NCI-H524 (cell line): ENCODE measurements at regions not wholly inside any gene's neighbourhood (a gene's known extent, or its start where the extent isn't known, plus 50 kb on each side); places are given as distances from the start of the nearest gene placed in this dataset.
"Not testable (repeated sequence)": the region's sequence is repeated elsewhere in the genome, so short reads cannot be mapped to it uniquely, and the experiment has no call there.

Experiments used
- DNase-seq, 2 experiments: peaks; one replicate each; lab custom pipeline; 2025; lab: John Stamatoyannopoulos, UW

- no peak for DNase-seq
These were observed 79.1 kb upstream of the ALX4 start for GRCh38 chr11:44388828-44389657.

- DNase-seq, result no peak
These were observed 80.1 kb upstream of the ALX4 start for GRCh38 chr11:44389963-44390605.

GRCh38 chr11:44391004-44391403 lies 81.1 kb upstream of the ALX4 start:
- DNase-seq, result not testable (repeated sequence)

- not testable (repeated sequence) for DNase-seq
These were observed 86.8 kb upstream of the ALX4 start for GRCh38 chr11:44396746-44397145.

- no peak for DNase-seq
These were observed 87.7 kb upstream of the ALX4 start for GRCh38 chr11:44397586-44398178.

GRCh38 chr11:44398266-44399030 lies 88.5 kb upstream of the ALX4 start:
- DNase-seq, result no peak

GRCh38 chr11:44399968-44400367 lies 90.0 kb upstream of the ALX4 start:
- no peak for DNase-seq

GRCh38 chr11:44400431-44400830 lies 90.5 kb upstream of the ALX4 start:
- DNase-seq, result peak in 1 of 2 experiments; percentile 14

- DNase-seq, result no peak
These were observed 92.6 kb upstream of the ALX4 start for GRCh38 chr11:44402466-44403075.

- DNase-seq, result peak in 1 of 2 experiments; percentile 36
These were observed 93.2 kb upstream of the ALX4 start for GRCh38 chr11:44403176-44403575.

GRCh38 chr11:44403587-44404273 lies 93.8 kb upstream of the ALX4 start:
- DNase-seq, result peak; percentile 68 to 88

- DNase-seq, result peak; percentile 73 to 92
These were observed 94.4 kb upstream of the ALX4 start for GRCh38 chr11:44404301-44404700.

GRCh38 chr11:44404736-44405395 lies 94.9 kb upstream of the ALX4 start:
- DNase-seq, result peak in 1 of 2 experiments; percentile 37

GRCh38 chr11:44407211-44407996 lies 97.5 kb upstream of the ALX4 start:
- no peak for DNase-seq

GRCh38 chr11:44408141-44408540 lies 98.2 kb upstream of the ALX4 start:
- DNase-seq, result no peak

GRCh38 chr11:44408711-44409470 lies 99.0 kb upstream of the ALX4 start:
- no peak for DNase-seq

- no peak for DNase-seq
These were observed 99.8 kb upstream of the ALX4 start for GRCh38 chr11:44409558-44410236.

GRCh38 chr11:44416776-44417175 lies 106.8 kb upstream of the ALX4 start:
- no peak for DNase-seq
